HepG2 (cell line): ENCODE measurements at regions not wholly inside any gene's neighbourhood (a gene's known extent, or its start where the extent isn't known, plus 50 kb on each side); places are given as distances from the start of the nearest gene placed in this dataset.

ENCODE experiments used
- ATAC-seq: fragments of 200-7000 bp; cut with Tn5 transposase; 3 replicates; pipeline ENCODE4 v1.9.1; 2020; ENCODE audit warnings: mild to moderate bottlenecking, moderate library complexity
- BruUV-seq: library from RNA; stranded (reverse); fragments of 400-500 nt; replicated peaks from 2 replicates; lab custom pipeline; 2021; lab: Mats Ljungman, UMichigan
- CTCF ChIA-PET: fragments of 300-600 bp; formaldehyde crosslinking; extraction: SDS; loops from one replicate; lab custom pipeline; 2021; ENCODE audit warnings: low total read pairs, inconsistent platforms, low intra/inter-chr PET ratio; lab: Yijun Ruan, JAX
- POLR2A ChIA-PET: fragments of 350-600 bp; sonication (Branson Sonifier 250); formaldehyde crosslinking; loops from one replicate; lab custom pipeline; 2020; ENCODE audit warnings: antibody characterized with exemption, inconsistent platforms; lab: Yijun Ruan, JAX
- DNase-seq: peaks from one replicate; pipeline ENCODE4 v3.0.0-alpha.2; 2015; ENCODE audit warnings: low spot score
- FAIRE-seq: peaks from 3 replicates; lab custom pipeline; 2011; peaks lifted over from hg19 to GRCh38; lab: Jason Lieb, UNC
- H2AFZ ChIP-seq: one replicate; pipeline ENCODE4 v1.6.1; 2011; ENCODE audit warnings: low read length, inconsistent platforms
- H3K27ac ChIP-seq: fragments of 300-600 bp; 3 replicates; pipeline ENCODE4 v1.8.0; 2011; ENCODE audit warnings: mixed run types, mild to moderate bottlenecking, mixed read lengths, low read length, inconsistent platforms; ENCODE audit not compliant: insufficient read depth; ENCODE audit errors: extremely low read length
- H3K27me3 ChIP-seq, 2 experiments: fragments of 200-600 bp in 1 of 2; 2 replicates in 1 of 2; 3 replicates in 1 of 2; pipeline versions ENCODE4 v1.6.0 to v1.8.0; 2011; ENCODE audit warnings: low read length in 2 of 2, mild to moderate bottlenecking in 2 of 2, moderate library complexity in 2 of 2, inconsistent platforms in 1 of 2; ENCODE audit not compliant: insufficient read depth in 2 of 2, control insufficient read depth in 1 of 2
- H3K36me3 ChIP-seq, 2 experiments: fragments of 200-600 bp in 1 of 2; replicated peaks in 1 of 2; 2 replicates in 1 of 2; 3 replicates in 1 of 2; pipeline versions ENCODE4 v1.5.1 to v1.8.0; 2011; ENCODE audit warnings: low read length in 2 of 2, inconsistent platforms in 1 of 2; ENCODE audit not compliant: insufficient read depth in 2 of 2, control insufficient read depth in 1 of 2
- H3K4me1 ChIP-seq: 2 replicates; pipeline ENCODE4 v1.5.1; 2012; ENCODE audit warnings: low read length, inconsistent platforms; ENCODE audit not compliant: insufficient read depth
- H3K4me2 ChIP-seq: 2 replicates; pipeline ENCODE4 v1.6.0; 2011; ENCODE audit warnings: low read depth, low read length, inconsistent platforms
- H3K4me3 ChIP-seq, 3 experiments: fragments of 200-600 bp in 1 of 3; sonication (generic), shearing (Covaris generic) in 1 of 3; replicated peaks in 1 of 3; 2 replicates each; pipeline ENCODE4 v1.5.1; 2011 to 2016; ENCODE audit warnings: low read length in 3 of 3, inconsistent platforms in 2 of 3, low read depth in 2 of 3, mild to moderate bottlenecking in 2 of 3, control low read depth in 1 of 3, mixed read lengths in 1 of 3; ENCODE audit not compliant: insufficient read depth in 1 of 3
- H3K79me2 ChIP-seq: one replicate; pipeline ENCODE4 v1.6.1; 2011; ENCODE audit warnings: low read length, inconsistent platforms; ENCODE audit not compliant: insufficient read depth
- H3K9ac ChIP-seq: 2 replicates; pipeline ENCODE4 v1.6.0; 2011; ENCODE audit warnings: mild to moderate bottlenecking, low read depth, low read length, inconsistent platforms; ENCODE audit not compliant: insufficient read depth
- H3K9me3 ChIP-seq: 2 replicates; pipeline ENCODE4 v1.5.1; 2012; ENCODE audit warnings: mild to moderate bottlenecking, low read length
- H4K20me1 ChIP-seq: 2 replicates; pipeline ENCODE4 v1.6.0; 2011; ENCODE audit warnings: inconsistent platforms, mild to moderate bottlenecking, low read length, moderate library complexity; ENCODE audit not compliant: insufficient read depth
- CC2D1A ChIP-seq: sonication (generic); formaldehyde crosslinking; IDR thresholded peaks from 2 replicates; pipeline ENCODE4 v1.8.1; 2023; ENCODE audit warnings: mild to moderate bottlenecking, missing genetic modification reagents
- HMG20A ChIP-seq: IDR thresholded peaks from 2 replicates; pipeline ENCODE4 v1.6.1; 2016; ENCODE audit warnings: borderline replicate concordance
- KLF9 ChIP-seq: IDR thresholded peaks from 2 replicates; pipeline ENCODE4 v1.6.1; 2016; ENCODE audit warnings: low read depth
- MED1 ChIP-seq: sonication (generic); formaldehyde crosslinking; IDR thresholded peaks from 2 replicates; pipeline ENCODE4 v1.4.0; 2020; ENCODE audit warnings: missing genetic modification reagents
- NPAS2 ChIP-seq: sonication (generic); formaldehyde crosslinking; IDR thresholded peaks from 2 replicates; pipeline ENCODE4 v1.8.0; 2022; ENCODE audit warnings: mild to moderate bottlenecking, missing genetic modification reagents, borderline replicate concordance
- NR2F6 ChIP-seq, 2 experiments: IDR thresholded peaks; 2 replicates each; pipeline ENCODE4 v1.6.1; 2016; ENCODE audit warnings: antibody characterized with exemption in 1 of 2, mild to moderate bottlenecking in 1 of 2
- RARA ChIP-seq: IDR thresholded peaks from 2 replicates; pipeline ENCODE4 v1.6.1; 2016; ENCODE audit warnings: missing genetic modification reagents, missing compliant biosample characterization
- RCOR2 ChIP-seq: IDR thresholded peaks from 2 replicates; pipeline ENCODE4 v1.6.1; 2016; ENCODE audit warnings: missing biosample characterization, missing genetic modification reagents
- SATB2 ChIP-seq: sonication (generic); formaldehyde crosslinking; IDR thresholded peaks from 2 replicates; pipeline ENCODE4 v1.5.0; 2020; ENCODE audit warnings: missing genetic modification reagents
- ZNF101 ChIP-seq: sonication (generic); formaldehyde crosslinking; IDR thresholded peaks from 2 replicates; pipeline ENCODE4 v1.4.0; 2020; ENCODE audit warnings: mild to moderate bottlenecking, low read depth, missing genetic modification reagents, borderline replicate concordance
- WGBS: methylation state at CpG from one replicate; pipeline ENCODE4 v1.1.6; 2017; ENCODE audit warnings: low lambda C conversion rate; 5-methylcytosine and 5-hydroxymethylcytosine counted together
- in situ Hi-C: cut with HindIII; loops from 2 replicates; pipeline ENCODE4 v1.10.0; 2017; ENCODE audit warnings: low pct_unique_long_range_greater_than_20kb; ENCODE audit not compliant: extremely low pct_ligation_motif_present
- intact Hi-C: fragments of 100-400 bp; cut with micrococcal nuclease; formaldehyde crosslinking; loops from one replicate; pipeline ENCODE4 v1.10.0; 2022; ENCODE audit not compliant: unreplicated experiment
- TF ChIP-seq, protein P1 (sequence below): sonication (generic); formaldehyde crosslinking; IDR thresholded peaks from 2 replicates; pipeline ENCODE4 v1.9.0; 2021; ENCODE audit warnings: missing genetic modification reagents, borderline replicate concordance
- TF ChIP-seq, protein P2 (sequence below): sonication (generic); formaldehyde crosslinking; conservative IDR thresholded peaks from 2 replicates; pipeline ENCODE4 v1.8.1; 2023; ENCODE audit warnings: missing genetic modification reagents
- TF ChIP-seq, protein P3 (sequence below): sonication (generic); formaldehyde crosslinking; IDR thresholded peaks from 2 replicates; pipeline ENCODE4 v1.8.1; 2023; ENCODE audit warnings: mild to moderate bottlenecking, inconsistent platforms, moderate library complexity, missing genetic modification reagents, borderline replicate concordance
- TF ChIP-seq, protein P4 (sequence below): sonication (generic); formaldehyde crosslinking; IDR thresholded peaks from 2 replicates; pipeline ENCODE4 v1.8.1; 2022; ENCODE audit warnings: low read depth, mild to moderate bottlenecking, missing genetic modification reagents
- TF ChIP-seq, protein P5 (sequence below): sonication (generic); formaldehyde crosslinking; IDR thresholded peaks from 2 replicates; pipeline ENCODE4 v1.4.0; 2020; ENCODE audit warnings: missing genetic modification reagents, borderline replicate concordance

DNA sequence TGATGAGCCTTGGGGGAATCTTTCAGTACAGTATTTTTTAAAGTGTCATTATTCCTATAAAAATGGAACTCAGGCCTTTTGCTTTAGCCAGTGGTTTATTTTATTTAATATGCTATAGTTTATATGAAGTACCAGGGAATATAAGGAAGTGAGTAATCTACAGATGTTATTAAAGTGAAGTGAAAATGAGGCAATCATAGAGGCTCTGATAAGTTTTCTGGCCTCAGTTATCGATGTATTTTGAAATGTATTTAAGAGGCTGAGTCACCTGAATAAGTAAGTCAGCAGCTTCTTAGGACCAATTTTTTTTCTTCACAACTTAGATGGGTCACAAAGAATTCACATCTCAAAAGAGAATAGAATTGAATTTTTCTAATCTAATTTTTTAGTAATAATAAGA lies 829.0 kb downstream of the DNAH5 start:
- H3K4me3 ChIP-seq, result no peak overlapping the region
- H3K4me1 ChIP-seq, result no peaks in the 10 kb centered on the region
- no peak overlapping the region for H3K9ac ChIP-seq
- peaks cover 65% of the 10 kb centered on the region for H3K9me3 ChIP-seq
- ChIA-PET CTCF (no interaction called here), POLR2A (no interaction called here)
- no peaks in the 10 kb centered on the region for H4K20me1 ChIP-seq
- DNase-seq (no peak), ATAC-seq (no peak), FAIRE-seq (no peak)
- H3K27ac ChIP-seq, result no peak overlapping the region
- no peak overlapping the region for H2AFZ ChIP-seq
- 0% methylated on average over 1 of the region's 1 CpG for WGBS
- H3K4me2 ChIP-seq, result no peak overlapping the region
- H3K27me3 ChIP-seq, result no peaks in the 10 kb centered on the region
- intact Hi-C loops, result no loop called here
- H3K36me3 ChIP-seq, result no peaks in the 10 kb centered on the region
- in situ Hi-C loops, result no loop called here
- no peaks in the 10 kb centered on the region for H3K79me2 ChIP-seq
- BruUV-seq, result no TSS peak
- TF ChIP-seq MED1 (CRISPR knock-in tag) (no peak), KLF9 (CRISPR knock-in tag) (no peak), SATB2 (CRISPR knock-in tag) (no peak), NR2F6 (IDR thresholded peaks at IDR 0.05) (no peak), NR2F6 (CRISPR knock-in tag; IDR thresholded peaks at IDR 0.05) (no peak), RCOR2 (no peak), RARA (CRISPR knock-in tag) (no peak), CC2D1A (CRISPR knock-in tag) (no peak), HMG20A (CRISPR knock-in tag) (no peak), NPAS2 (CRISPR knock-in tag) (no peak), ZNF101 (no peak)
- TF ChIP-seq, protein P1, sequence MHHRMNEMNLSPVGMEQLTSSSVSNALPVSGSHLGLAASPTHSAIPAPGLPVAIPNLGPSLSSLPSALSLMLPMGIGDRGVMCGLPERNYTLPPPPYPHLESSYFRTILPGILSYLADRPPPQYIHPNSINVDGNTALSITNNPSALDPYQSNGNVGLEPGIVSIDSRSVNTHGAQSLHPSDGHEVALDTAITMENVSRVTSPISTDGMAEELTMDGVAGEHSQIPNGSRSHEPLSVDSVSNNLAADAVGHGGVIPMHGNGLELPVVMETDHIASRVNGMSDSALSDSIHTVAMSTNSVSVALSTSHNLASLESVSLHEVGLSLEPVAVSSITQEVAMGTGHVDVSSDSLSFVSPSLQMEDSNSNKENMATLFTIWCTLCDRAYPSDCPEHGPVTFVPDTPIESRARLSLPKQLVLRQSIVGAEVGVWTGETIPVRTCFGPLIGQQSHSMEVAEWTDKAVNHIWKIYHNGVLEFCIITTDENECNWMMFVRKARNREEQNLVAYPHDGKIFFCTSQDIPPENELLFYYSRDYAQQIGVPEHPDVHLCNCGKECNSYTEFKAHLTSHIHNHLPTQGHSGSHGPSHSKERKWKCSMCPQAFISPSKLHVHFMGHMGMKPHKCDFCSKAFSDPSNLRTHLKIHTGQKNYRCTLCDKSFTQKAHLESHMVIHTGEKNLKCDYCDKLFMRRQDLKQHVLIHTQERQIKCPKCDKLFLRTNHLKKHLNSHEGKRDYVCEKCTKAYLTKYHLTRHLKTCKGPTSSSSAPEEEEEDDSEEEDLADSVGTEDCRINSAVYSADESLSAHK (CRISPR knock-in tag), result no peak
- TF ChIP-seq, protein P2, sequence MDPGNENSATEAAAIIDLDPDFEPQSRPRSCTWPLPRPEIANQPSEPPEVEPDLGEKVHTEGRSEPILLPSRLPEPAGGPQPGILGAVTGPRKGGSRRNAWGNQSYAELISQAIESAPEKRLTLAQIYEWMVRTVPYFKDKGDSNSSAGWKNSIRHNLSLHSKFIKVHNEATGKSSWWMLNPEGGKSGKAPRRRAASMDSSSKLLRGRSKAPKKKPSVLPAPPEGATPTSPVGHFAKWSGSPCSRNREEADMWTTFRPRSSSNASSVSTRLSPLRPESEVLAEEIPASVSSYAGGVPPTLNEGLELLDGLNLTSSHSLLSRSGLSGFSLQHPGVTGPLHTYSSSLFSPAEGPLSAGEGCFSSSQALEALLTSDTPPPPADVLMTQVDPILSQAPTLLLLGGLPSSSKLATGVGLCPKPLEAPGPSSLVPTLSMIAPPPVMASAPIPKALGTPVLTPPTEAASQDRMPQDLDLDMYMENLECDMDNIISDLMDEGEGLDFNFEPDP, result no peak
- TF ChIP-seq, protein P3, sequence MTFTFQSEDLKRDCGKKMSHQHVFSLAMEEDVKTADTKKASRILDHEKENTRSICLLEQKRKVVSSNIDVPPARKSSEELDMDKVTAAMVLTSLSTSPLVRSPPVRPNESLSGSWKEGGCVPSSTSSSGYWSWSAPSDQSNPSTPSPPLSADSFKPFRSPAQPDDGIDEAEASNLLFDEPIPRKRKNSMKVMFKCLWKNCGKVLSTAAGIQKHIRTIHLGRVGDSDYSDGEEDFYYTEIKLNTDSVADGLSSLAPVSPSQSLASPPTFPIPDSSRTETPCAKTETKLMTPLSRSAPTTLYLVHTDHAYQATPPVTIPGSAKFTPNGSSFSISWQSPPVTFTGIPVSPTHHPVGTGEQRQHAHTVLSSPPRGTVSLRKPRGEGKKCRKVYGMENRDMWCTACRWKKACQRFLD (CRISPR knock-in tag), result no peak
- TF ChIP-seq, protein P4, sequence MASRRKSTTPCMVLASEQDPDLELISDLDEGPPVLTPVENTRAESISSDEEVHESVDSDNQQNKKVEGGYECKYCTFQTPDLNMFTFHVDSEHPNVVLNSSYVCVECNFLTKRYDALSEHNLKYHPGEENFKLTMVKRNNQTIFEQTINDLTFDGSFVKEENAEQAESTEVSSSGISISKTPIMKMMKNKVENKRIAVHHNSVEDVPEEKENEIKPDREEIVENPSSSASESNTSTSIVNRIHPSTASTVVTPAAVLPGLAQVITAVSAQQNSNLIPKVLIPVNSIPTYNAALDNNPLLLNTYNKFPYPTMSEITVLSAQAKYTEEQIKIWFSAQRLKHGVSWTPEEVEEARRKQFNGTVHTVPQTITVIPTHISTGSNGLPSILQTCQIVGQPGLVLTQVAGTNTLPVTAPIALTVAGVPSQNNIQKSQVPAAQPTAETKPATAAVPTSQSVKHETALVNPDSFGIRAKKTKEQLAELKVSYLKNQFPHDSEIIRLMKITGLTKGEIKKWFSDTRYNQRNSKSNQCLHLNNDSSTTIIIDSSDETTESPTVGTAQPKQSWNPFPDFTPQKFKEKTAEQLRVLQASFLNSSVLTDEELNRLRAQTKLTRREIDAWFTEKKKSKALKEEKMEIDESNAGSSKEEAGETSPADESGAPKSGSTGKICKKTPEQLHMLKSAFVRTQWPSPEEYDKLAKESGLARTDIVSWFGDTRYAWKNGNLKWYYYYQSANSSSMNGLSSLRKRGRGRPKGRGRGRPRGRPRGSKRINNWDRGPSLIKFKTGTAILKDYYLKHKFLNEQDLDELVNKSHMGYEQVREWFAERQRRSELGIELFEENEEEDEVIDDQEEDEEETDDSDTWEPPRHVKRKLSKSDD, result no peak
- TF ChIP-seq, protein P5, sequence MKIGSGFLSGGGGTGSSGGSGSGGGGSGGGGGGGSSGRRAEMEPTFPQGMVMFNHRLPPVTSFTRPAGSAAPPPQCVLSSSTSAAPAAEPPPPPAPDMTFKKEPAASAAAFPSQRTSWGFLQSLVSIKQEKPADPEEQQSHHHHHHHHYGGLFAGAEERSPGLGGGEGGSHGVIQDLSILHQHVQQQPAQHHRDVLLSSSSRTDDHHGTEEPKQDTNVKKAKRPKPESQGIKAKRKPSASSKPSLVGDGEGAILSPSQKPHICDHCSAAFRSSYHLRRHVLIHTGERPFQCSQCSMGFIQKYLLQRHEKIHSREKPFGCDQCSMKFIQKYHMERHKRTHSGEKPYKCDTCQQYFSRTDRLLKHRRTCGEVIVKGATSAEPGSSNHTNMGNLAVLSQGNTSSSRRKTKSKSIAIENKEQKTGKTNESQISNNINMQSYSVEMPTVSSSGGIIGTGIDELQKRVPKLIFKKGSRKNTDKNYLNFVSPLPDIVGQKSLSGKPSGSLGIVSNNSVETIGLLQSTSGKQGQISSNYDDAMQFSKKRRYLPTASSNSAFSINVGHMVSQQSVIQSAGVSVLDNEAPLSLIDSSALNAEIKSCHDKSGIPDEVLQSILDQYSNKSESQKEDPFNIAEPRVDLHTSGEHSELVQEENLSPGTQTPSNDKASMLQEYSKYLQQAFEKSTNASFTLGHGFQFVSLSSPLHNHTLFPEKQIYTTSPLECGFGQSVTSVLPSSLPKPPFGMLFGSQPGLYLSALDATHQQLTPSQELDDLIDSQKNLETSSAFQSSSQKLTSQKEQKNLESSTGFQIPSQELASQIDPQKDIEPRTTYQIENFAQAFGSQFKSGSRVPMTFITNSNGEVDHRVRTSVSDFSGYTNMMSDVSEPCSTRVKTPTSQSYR (CRISPR knock-in tag), result no peak
